Urothelium cell line (cell line): ENCODE measurements at regions not wholly inside any gene's neighbourhood (a gene's known extent, or its start where the extent isn't known, plus 50 kb on each side); places are given as distances from the start of the nearest gene placed in this dataset.

Experiments
- DNase-seq: peaks from one replicate; pipeline ENCODE4 v3.0.0; 2011; ENCODE audit warnings: low spot score, mixed read lengths
- FAIRE-seq: peaks from 2 replicates; lab custom pipeline; 2011; peaks lifted over from hg19 to GRCh38; lab: Jason Lieb, UNC

- DNase-seq (no peak), FAIRE-seq (peak; percentile 73)
These were observed 269.8 kb downstream of the SKAP2 start for GRCh38 chr7:26594553-26594952.

- no peak for FAIRE-seq
- DNase-seq: no peak
These were observed 265.5 kb downstream of the SKAP2 start for GRCh38 chr7:26598867-26599266.

GRCh38 chr7:26599982-26600381 lies 264.4 kb downstream of the SKAP2 start:
- DNase-seq (no peak), FAIRE-seq (no peak)

- FAIRE-seq (no peak), DNase-seq (no peak)
These were observed 264.0 kb downstream of the SKAP2 start for GRCh38 chr7:26600411-26600810.

- FAIRE-seq (peak; percentile 89), DNase-seq (peak; percentile 83)
These were observed 260.8 kb downstream of the SKAP2 start for GRCh38 chr7:26603631-26604030.

GRCh38 chr7:26608402-26608801 lies 256.0 kb downstream of the SKAP2 start:
- DNase-seq (no peak), FAIRE-seq (no peak)

GRCh38 chr7:26609082-26609481 lies 255.3 kb downstream of the SKAP2 start:
- DNase-seq (no peak), FAIRE-seq (no peak)

- DNase-seq (no peak), FAIRE-seq (no peak)
These were observed 254.9 kb downstream of the SKAP2 start for GRCh38 chr7:26609532-26609931.

GRCh38 chr7:26612742-26613141 lies 251.6 kb downstream of the SKAP2 start:
- DNase-seq: no peak
- FAIRE-seq: peak; percentile 79

GRCh38 chr7:26614503-26614902 lies 249.9 kb downstream of the SKAP2 start:
- DNase-seq (no peak), FAIRE-seq (no peak)

GRCh38 chr7:26616235-26616634 lies 248.2 kb downstream of the SKAP2 start:
- DNase-seq (peak; percentile 32), FAIRE-seq (peak; percentile 13)

GRCh38 chr7:26617066-26617465 lies 247.3 kb downstream of the SKAP2 start:
- no peak for FAIRE-seq
- DNase-seq: no peak
